ENCODE measurements at regions not wholly inside any gene's neighbourhood (a gene's known extent, or its start where the extent isn't known, plus 50 kb on each side); places are given as distances from the start of the nearest gene placed in this dataset.

DNA sequence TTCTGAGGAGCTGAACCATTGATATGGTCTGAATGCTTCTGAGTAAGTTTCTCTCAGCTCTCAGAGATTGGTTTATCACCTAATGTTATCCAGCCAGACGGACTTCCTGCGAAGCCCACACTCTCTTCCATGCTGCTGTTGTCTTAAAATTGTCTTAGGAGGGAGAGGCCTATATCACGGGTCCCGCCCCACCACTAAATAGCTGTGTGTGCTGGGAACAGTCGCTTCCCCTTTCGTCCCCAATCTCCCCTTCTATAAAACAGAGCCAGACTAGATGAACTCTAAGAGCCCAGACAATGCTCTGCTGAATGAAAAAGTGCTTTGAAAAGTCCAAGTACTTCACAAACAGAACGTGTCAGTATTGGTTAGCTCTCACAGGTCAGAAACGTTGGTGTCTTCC lies 81.4 kb upstream of the AKIP1 start:
- TF ChIP-seq, protein P1, sequence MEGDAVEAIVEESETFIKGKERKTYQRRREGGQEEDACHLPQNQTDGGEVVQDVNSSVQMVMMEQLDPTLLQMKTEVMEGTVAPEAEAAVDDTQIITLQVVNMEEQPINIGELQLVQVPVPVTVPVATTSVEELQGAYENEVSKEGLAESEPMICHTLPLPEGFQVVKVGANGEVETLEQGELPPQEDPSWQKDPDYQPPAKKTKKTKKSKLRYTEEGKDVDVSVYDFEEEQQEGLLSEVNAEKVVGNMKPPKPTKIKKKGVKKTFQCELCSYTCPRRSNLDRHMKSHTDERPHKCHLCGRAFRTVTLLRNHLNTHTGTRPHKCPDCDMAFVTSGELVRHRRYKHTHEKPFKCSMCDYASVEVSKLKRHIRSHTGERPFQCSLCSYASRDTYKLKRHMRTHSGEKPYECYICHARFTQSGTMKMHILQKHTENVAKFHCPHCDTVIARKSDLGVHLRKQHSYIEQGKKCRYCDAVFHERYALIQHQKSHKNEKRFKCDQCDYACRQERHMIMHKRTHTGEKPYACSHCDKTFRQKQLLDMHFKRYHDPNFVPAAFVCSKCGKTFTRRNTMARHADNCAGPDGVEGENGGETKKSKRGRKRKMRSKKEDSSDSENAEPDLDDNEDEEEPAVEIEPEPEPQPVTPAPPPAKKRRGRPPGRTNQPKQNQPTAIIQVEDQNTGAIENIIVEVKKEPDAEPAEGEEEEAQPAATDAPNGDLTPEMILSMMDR (IDR thresholded peaks at IDR 0.05): no peak
- no peak for TF ChIP-seq ZFX (IDR thresholded peaks at IDR 0.05; ENCODE audit: borderline replicate concordance)

Data from 22Rv1 (cell line).